ENCODE measurements at regions not wholly inside any gene's neighbourhood (a gene's known extent, or its start where the extent isn't known, plus 50 kb on each side); places are given as distances from the start of the nearest gene placed in this dataset.

GRCh38 chr6:2454180-2454579 lies 208.8 kb upstream of the GMDS start:
- no peak for DNase-seq

GRCh38 chr6:2450546-2450945 lies 205.1 kb upstream of the GMDS start:
- no peak for DNase-seq

GRCh38 chr6:2449572-2449940 lies 204.2 kb upstream of the GMDS start:
- no peak for DNase-seq

GRCh38 chr6:2448826-2449571 lies 203.6 kb upstream of the GMDS start:
- DNase-seq, result peak; percentile 75

- no peak for DNase-seq
These were observed 202.5 kb upstream of the GMDS start for GRCh38 chr6:2447931-2448330.

- no peak for DNase-seq
These were observed 202.0 kb upstream of the GMDS start for GRCh38 chr6:2447318-2447920.

- no peak for DNase-seq
These were observed 196.4 kb upstream of the GMDS start for GRCh38 chr6:2441601-2442475.

- DNase-seq, result no peak
These were observed 195.1 kb upstream of the GMDS start for GRCh38 chr6:2440516-2440915.

- no peak for DNase-seq
These were observed 194.2 kb upstream of the GMDS start for GRCh38 chr6:2439632-2440031.

- no peak for DNase-seq
These were observed 193.7 kb upstream of the GMDS start for GRCh38 chr6:2439082-2439481.

- no peak for DNase-seq
These were observed 191.2 kb upstream of the GMDS start for GRCh38 chr6:2436410-2437154.

GRCh38 chr6:2435323-2435722 lies 189.9 kb upstream of the GMDS start:
- no peak for DNase-seq

- DNase-seq, result no peak
These were observed 189.5 kb upstream of the GMDS start for GRCh38 chr6:2434912-2435311.

GRCh38 chr6:2434116-2434515 lies 188.7 kb upstream of the GMDS start:
- no peak for DNase-seq

- peak; percentile 38 for DNase-seq
These were observed 188.3 kb upstream of the GMDS start for GRCh38 chr6:2433711-2434110.

GRCh38 chr6:2433266-2433665 lies 187.9 kb upstream of the GMDS start:
- no peak for DNase-seq

- DNase-seq, result no peak
These were observed 186.9 kb upstream of the GMDS start for GRCh38 chr6:2432292-2432691.

- no peak for DNase-seq
These were observed 185.2 kb upstream of the GMDS start for GRCh38 chr6:2430612-2431011.

GRCh38 chr6:2429460-2429859 lies 184.1 kb upstream of the GMDS start:
- no peak for DNase-seq

- no peak for DNase-seq
These were observed 183.6 kb upstream of the GMDS start for GRCh38 chr6:2429032-2429431.

GRCh38 chr6:2426561-2427340 lies 181.3 kb upstream of the GMDS start:
- DNase-seq, result no peak

GRCh38 chr6:2416128-2416712 lies 170.8 kb upstream of the GMDS start:
- DNase-seq, result no peak
